AG09309 (cell line): ENCODE measurements at regions not wholly inside any gene's neighbourhood (a gene's known extent, or its start where the extent isn't known, plus 50 kb on each side); places are given as distances from the start of the nearest gene placed in this dataset.

Source experiments
- DNase-seq: peaks from one replicate; pipeline ENCODE4 v3.0.0-alpha.2; 2010; ENCODE audit warnings: low read depth
- H3K4me3 ChIP-seq: 2 replicates; pipeline ENCODE4 v1.5.1; 2011; ENCODE audit warnings: mild to moderate bottlenecking, low read depth, low read length, moderate library complexity; ENCODE audit not compliant: control insufficient read depth
- CTCF ChIP-seq: IDR thresholded peaks from 2 replicates; pipeline ENCODE4 v1.5.1; 2011; ENCODE audit warnings: mild to moderate bottlenecking, low read depth, low read length, inconsistent platforms; ENCODE audit not compliant: insufficient read depth, control insufficient read depth; ENCODE audit errors: missing control alignments

DNA sequence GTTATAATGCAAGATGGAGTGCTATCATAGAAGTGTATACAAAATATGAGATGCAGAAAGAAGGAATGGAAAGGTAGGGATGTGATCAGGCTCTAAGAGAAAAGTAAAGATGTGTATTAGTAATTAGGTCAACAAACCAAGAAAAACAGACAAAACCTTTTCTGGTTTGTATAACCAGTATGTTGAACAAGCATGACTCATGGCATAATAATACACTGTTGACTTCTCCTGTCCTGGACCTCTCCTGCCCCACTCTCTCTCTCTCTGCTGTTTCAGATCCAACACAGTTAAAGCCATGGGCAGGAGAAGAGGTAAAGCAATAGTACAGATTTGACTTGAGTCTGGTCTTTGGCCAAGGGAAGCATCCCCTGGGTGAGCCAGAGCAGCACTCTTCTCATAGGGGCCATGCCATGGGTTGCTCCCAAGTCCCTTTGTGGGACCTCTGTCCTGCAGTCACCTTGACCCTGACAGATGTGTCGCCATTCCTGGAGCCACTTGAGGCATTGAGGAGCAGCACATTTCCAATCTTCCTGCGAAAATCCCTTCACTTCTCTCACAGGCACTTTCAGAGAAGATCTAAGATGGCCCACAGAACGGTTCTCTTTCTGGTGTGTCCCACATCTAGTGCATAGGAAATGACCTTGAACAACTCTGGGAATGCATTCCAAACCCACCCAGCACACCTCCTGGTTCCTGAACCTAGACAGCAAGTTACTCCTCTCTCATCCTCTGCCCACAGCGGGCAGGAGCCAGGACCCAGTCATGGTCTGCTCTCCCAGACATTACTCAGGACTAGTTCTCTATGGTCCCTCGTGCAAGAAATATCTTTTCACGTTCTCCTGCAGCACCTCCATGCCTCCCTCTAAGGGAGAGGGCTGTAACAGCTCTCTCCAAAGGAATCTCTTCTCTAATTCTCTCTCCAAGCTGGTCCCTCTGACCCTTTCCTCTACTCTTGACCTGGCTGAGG is 58.2 kb upstream of the PRSS23 start:
- TF ChIP-seq CTCF = no peak
- no peak overlapping the region for H3K4me3 ChIP-seq
- DNase-seq = no peak

DNA sequence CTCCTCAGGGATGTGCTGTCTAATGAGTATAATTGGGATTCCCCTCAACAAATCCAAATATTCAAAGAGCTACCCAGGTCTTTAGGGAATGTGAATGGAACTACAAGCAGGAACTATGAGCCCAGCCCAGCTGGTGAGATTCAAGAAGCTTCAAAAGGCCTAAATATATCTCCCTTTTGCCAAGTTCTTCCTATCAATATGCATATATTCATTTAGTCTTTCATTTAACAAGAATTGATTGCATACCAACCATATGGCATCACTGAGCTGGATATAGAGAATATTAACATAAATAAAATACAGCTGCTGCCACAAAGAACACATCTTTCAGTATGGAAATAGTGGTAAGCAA is 58.9 kb upstream of the PRSS23 start:
- TF ChIP-seq CTCF = no peak
- DNase-seq = no peak
- no peak overlapping the region for H3K4me3 ChIP-seq

DNA sequence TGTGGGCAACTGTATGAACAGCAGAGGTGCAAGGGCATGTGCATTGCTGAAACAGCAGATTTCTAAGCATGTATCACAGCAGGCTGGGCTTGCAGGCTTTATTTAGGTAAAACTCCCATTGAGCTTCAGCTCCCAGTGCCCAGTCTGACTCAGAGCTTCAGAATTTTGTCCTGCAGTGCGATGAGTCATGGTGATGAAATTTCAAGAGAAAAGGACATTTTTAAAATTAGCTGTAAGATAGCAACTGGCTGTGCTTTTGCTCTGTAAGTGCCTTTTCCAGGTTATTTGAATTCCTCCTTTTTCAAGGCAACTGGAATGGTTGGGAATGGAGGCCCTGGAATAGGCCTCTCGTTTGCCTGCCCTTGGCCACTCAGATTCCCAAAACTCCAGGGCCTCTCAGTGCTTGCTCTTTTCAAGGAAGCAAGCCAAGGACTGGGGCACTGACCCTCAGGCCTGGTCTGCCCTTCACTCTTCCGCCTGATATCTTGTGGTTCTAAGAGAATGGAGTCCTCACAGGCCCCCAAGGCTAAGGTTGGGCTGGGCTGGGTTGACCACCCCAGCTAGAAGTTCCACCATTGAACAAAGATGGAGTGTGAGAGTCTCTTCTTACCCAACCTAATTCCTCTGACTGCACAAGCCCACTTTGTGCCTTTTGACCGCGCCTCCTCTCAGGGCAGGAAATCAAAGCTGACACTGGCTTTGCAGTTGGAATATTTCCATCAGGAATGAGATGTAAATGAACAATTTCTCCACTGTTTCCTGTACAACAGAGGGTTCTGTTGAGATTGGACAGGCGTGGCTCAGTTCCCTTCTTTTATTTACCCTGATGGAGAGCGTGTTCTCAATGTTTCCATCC is 59.5 kb upstream of the PRSS23 start:
- DNase-seq = peak; percentile 86
- H3K4me3 ChIP-seq = no peak overlapping the region
- no peak for TF ChIP-seq CTCF

DNA sequence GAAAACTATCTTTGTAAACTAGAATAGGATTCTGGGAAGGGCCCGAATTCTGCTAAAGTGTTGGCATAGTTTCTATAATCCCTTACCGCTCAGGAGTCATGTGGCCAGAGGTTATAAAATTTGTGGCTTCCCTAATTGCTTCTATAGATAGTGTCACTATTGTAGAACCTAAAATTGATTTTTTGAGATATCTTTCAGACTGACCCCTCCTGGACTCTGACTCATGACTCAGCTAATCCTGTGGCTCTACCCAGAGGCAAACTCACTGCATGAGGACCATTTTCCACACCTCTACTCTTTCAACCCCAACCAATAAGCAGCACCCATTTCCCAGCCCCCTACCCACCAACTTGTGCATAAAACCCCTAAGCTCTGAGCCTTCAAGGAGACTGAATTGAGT is 61.8 kb upstream of the PRSS23 start:
- no peak for TF ChIP-seq CTCF
- no peak for DNase-seq
- no peak overlapping the region for H3K4me3 ChIP-seq

DNA sequence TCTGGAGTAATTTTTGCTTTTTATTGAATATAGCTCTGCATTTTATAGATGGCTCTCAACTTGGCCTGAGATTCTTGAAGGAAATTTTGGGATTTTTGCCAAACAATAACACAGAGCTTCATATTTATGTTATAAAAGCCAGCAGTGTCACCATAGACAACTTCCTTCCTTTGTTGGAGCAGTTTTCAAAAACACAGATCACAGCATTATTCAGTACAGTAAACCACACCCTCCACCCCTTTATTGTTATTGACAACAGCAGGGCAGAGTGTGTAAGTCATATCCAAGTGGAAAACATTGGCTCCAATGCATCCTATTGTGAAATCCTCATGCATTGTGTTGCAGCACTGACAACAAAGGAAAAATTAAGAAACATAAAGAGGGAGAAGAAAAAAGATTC is 62.6 kb upstream of the PRSS23 start:
- TF ChIP-seq CTCF = no peak
- no peak overlapping the region for H3K4me3 ChIP-seq
- no peak for DNase-seq

GRCh38 chr11:86737230-86737629 is 63.1 kb upstream of the PRSS23 start:
- TF ChIP-seq CTCF = no peak
- H3K4me3 ChIP-seq = no peak overlapping the region
- DNase-seq = no peak
